ENCODE measurements at regions not wholly inside any gene's neighbourhood (a gene's known extent, or its start where the extent isn't known, plus 50 kb on each side); places are given as distances from the start of the nearest gene placed in this dataset.

- no peak for TF ChIP-seq EZH2 (IDR thresholded peaks at IDR 0.05; ENCODE audit: insufficient read depth, poor library complexity, severe bottlenecking)
- no peak for TF ChIP-seq EZH2phosphoT487 (IDR thresholded peaks at IDR 0.05; ENCODE audit: insufficient read depth, low read depth)
These were observed 121.7 kb upstream of the LINC00305 start for GRCh38 chr18:64270608-64271007.

Data from GM23248 (cell line).